Psoas muscle (tissue), 7 donors: ENCODE measurements at regions not wholly inside any gene's neighbourhood (a gene's known extent, or its start where the extent isn't known, plus 50 kb on each side); places are given as distances from the start of the nearest gene placed in this dataset.
A peak's percentile ranks its signal among the peaks of the same experiment; 100 is the strongest.
"Not testable (repeated sequence)": the region's sequence is repeated elsewhere in the genome, so short reads cannot be mapped to it uniquely, and the experiment has no call there.

Experiments used
- ATAC-seq, 4 donors: fragments of 200-7000 bp; cut with Tn5 transposase; one replicate each; pipeline ENCODE4 v1.9.1; 2020; ENCODE audit warnings: moderate library complexity in 3 of 4, mild to moderate bottlenecking in 2 of 4
- DNase-seq, 2 donors: peaks; one replicate each; pipeline ENCODE4 v3.0.0-alpha.2; 2020
- H3K27ac ChIP-seq: fragments of 200-600 bp; one replicate; pipeline ENCODE4 v1.8.0; 2022
- H3K27me3 ChIP-seq, 3 donors: fragments of 200-600 bp in 1 of 3; one replicate each; pipeline versions ENCODE4 v1.6.1 to v1.8.0; 2013 to 2022; ENCODE audit warnings: low read length in 2 of 3, mild to moderate bottlenecking in 2 of 3, moderate library complexity in 1 of 3; ENCODE audit not compliant: insufficient read depth in 3 of 3
- H3K36me3 ChIP-seq, 2 donors: fragments of 200-600 bp in 1 of 2; one replicate each; pipeline versions ENCODE4 v1.6.1 to v1.8.0; 2013 to 2022; ENCODE audit warnings: low read depth in 1 of 2, mild to moderate bottlenecking in 1 of 2, moderate library complexity in 1 of 2; ENCODE audit not compliant: insufficient read depth in 1 of 2
- H3K4me1 ChIP-seq: fragments of 200-600 bp; one replicate; pipeline ENCODE4 v1.8.0; 2022
- H3K4me3 ChIP-seq: fragments of 200-600 bp; one replicate; pipeline ENCODE4 v1.8.0; 2022; ENCODE audit warnings: mild to moderate bottlenecking
- H3K9me3 ChIP-seq: fragments of 200-600 bp; one replicate; pipeline ENCODE4 v1.8.0; 2022
- CTCF ChIP-seq: fragments of 200-600 bp; IDR thresholded peaks from one replicate; pipeline ENCODE4 v1.8.0; 2022; ENCODE audit warnings: antibody characterized with exemption
- WGBS, 3 donors: extraction: QIAGEN DNeasy Blood & Tissue Kit; methylation state at CpG; one replicate each; pipeline versions ENCODE4 v1.1.6 to v1.1.7; 2013; 5-methylcytosine and 5-hydroxymethylcytosine counted together
- intact Hi-C, 2 donors: fragments of 100-400 bp; cut with DNase I; formaldehyde crosslinking; loops; one replicate each; pipeline versions ENCODE4 v1.11.0 to v1.14.2; 2022
- donor health status: healthy with polysubstance abuse.
- donor health status: DM: no; HTN: no; CAD: no; lungs with moderate emphysema.
- donor health status: Bipolar disorder and iron deficiency.
- donor health status: healthy.
- donor health status: DM: yes; HTN: yes; CAD: no.
- donor health status: DM: no; HTN: no; CAD: no.
- donor health status: DM: yes; HTN: yes; CAD: no.

DNA sequence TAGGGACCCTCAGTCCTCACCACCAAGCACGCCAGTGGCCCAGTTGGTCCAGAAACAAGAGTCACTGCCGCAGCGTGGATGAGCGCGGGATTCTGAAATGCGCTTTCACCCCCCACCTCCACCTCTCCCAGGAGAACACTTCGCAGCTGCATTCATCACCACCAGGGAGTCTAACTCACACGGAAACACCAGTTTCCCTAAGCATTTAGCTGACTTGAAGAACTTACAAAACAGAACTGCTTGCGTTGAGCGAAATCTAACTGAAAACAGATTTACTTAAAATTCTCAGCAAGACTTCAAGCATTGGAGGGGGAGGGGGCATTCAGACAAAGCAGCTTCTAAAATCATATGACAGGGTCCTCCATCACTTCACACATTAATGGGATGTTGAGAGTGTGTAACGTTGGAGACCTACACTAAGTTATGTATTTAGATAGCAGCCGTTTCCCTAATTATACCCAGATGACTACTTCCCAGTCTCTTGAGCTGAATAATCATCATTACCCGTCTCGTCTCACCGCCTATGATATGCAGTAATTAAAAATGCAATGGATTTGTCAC, 258.2 kb upstream of the IRS2 start:
- DNase-seq (no peak), ATAC-seq (peak in 1 of 4 donors; percentile 32)
- Histone ChIP-seq H3K4me3 (no peak overlapping the region), H3K36me3 (no peaks in the 10 kb centered on the region), H3K4me1 (no peaks in the 10 kb centered on the region), H3K9me3 (no peaks in the 10 kb centered on the region), H3K27me3 (peaks cover 0 to 2% (median 0%) of the 10 kb centered on the region in 3 donors), H3K27ac (no peak overlapping the region)
- TF ChIP-seq CTCF = no peak
- intact Hi-C loops = no loop called here
- 37 to 47% (median 39%) methylated on average over 15 of the region's 15 CpGs for WGBS, 3 donors

DNA sequence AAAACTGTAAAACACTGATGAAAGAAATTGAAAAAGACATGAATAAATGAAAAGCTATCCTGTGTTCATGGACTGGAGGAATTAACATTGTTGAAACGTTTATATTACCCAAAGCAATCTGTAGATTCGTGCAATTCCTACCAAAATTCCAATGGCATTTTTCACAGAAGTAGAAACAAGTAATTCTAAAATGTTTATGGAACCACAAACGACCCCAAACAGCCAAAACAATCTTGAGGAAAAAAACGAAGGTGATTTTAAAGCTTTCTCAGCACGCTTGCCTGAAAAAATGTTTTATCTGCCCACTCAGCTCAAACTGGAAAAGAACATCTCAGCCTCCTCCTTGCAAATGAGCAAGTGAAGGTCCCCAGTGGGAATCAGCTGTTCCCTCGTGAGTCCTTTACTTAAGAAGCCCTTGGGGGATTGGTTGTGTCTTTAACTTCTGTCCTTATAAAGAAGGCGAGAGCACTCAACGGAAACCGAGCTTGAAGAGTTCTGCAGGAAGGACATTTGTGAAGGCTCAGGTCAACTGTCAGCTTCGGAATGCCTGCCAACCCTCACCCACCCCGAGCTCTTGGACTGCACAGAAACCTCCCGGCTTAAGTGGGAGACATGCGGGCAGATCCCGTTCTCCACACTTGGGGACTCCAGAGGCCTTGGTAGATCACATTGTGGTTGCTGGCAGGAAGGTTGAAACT, 256.0 kb upstream of the IRS2 start:
- 58 to 66% (median 61%) methylated on average over 14 of the region's 14 CpGs for WGBS, 3 donors
- TF ChIP-seq CTCF = no peak
- H3K4me1 ChIP-seq = no peaks in the 10 kb centered on the region
- no peak overlapping the region for H3K4me3 ChIP-seq
- no peak for ATAC-seq
- DNase-seq = no peak
- intact Hi-C loops = no loop called here
- no peak overlapping the region for H3K27ac ChIP-seq
- no peaks in the 10 kb centered on the region for H3K9me3 ChIP-seq
- no peaks in the 10 kb centered on the region for H3K36me3 ChIP-seq
- peaks cover 0 to 2% (median 0%) of the 10 kb centered on the region in 3 donors for H3K27me3 ChIP-seq

DNA sequence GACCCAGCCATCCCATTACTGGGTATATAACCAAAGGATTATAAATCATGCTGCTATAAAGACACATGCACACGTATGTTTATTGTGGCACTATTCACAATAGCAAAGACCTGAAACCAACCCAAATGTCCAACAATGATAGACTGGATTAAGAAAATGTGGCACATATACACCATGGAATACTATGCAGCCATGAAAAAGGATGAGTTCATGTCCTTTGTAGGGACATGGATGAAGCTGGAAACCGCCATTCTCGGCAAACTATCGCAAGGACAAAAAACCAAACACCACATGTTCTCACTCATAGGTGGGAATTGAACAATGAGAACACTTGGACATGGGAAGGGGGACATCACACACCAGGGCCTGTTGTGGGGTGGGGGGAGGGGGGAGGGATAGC, 255.3 kb upstream of the IRS2 start:
- ATAC-seq, H3K4me3 ChIP-seq, H3K27ac ChIP-seq, H3K27me3 ChIP-seq, DNase-seq, H3K36me3 ChIP-seq, H3K9me3 ChIP-seq, H3K4me1 ChIP-seq, intact Hi-C loops: not testable (repeated sequence)
- 86 to 93% (median 90%) methylated on average over 3 to 4 of the region's 4 CpGs for WGBS, 3 donors

DNA sequence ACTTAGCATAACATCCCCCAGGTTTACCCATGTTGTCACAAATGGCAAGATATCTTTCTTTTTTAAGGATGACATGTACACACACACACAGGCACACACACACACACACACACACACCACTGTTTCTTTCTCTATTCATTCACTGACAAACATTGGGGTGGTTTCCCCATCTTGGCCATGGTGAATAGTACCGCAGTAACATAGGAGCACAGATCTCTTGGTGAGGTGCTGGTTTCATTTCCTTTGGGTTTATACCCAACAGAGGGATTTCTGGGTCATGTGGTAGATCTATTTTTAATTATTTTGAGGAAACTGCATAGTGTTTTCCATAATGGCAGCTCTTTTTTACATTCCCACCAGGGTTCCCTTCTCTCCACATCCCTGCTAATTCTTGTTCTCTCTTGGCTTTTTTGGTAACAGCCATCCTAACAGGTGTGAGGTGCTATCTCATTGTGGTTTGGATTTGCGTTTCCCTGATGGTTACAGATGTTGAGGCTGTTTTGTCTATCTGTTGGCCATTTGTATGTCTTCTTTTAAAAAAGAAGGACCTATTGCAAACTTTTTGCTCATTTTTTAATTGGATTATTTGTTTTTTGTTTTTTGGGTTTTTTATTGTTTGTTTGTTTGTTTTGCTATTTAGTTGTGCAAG, 251.7 kb upstream of the IRS2 start:
- WGBS, 3 donors = 85 to 90% (median 88%) methylated on average over 2 of the region's 2 CpGs
- H3K36me3 ChIP-seq = no peaks in the 10 kb centered on the region
- no peaks in the 10 kb centered on the region for H3K4me1 ChIP-seq
- H3K4me3 ChIP-seq = no peak overlapping the region
- TF ChIP-seq CTCF = no peak
- ATAC-seq = no peak
- no peaks in the 10 kb centered on the region for H3K9me3 ChIP-seq
- H3K27ac ChIP-seq = no peak overlapping the region
- no peak for DNase-seq
- peaks cover 0 to 2% (median 0%) of the 10 kb centered on the region in 3 donors for H3K27me3 ChIP-seq
- intact Hi-C loops = no loop called here

- no peaks in the 10 kb centered on the region for H3K4me1 ChIP-seq
- no peaks in the 10 kb centered on the region for H3K36me3 ChIP-seq
- H3K9me3 ChIP-seq = no peaks in the 10 kb centered on the region
- no peaks in the 10 kb centered on the region for H3K27me3 ChIP-seq
- no peak overlapping the region for H3K27ac ChIP-seq
- DNase-seq (no peak), ATAC-seq (no peak)
- intact Hi-C loops = no loop called here
- no peak for TF ChIP-seq CTCF
- WGBS, 3 donors = 86 to 90% (median 89%) methylated on average over 3 of the region's 3 CpGs
- H3K4me3 ChIP-seq = no peak overlapping the region
Measured at GRCh38 chr13:110036060-110036459, 249.7 kb upstream of the IRS2 start.
